HCT116 (cell line): ENCODE measurements at regions not wholly inside any gene's neighbourhood (a gene's known extent, or its start where the extent isn't known, plus 50 kb on each side); places are given as distances from the start of the nearest gene placed in this dataset.

Experiments used
- CEBPB ChIP-seq: IDR thresholded peaks from 2 replicates; pipeline ENCODE4 v1.6.1; 2012; ENCODE audit warnings: low read depth
- CTCF ChIP-seq, 3 experiments: fragments of 200-600 bp in 1 of 3; sonication (generic) in 1 of 3; IDR thresholded peaks in 2 of 3; conservative IDR thresholded peaks in 1 of 3; 2 replicates each; pipeline ENCODE4 v1.5.1; 2012 to 2017; ENCODE audit warnings: low read depth in 2 of 3, low read length in 2 of 3, antibody characterized with exemption in 1 of 3, borderline replicate concordance in 1 of 3, control low read depth in 1 of 3, mild to moderate bottlenecking in 1 of 3, mixed read lengths in 1 of 3, mixed run types in 1 of 3, moderate library complexity in 1 of 3; ENCODE audit not compliant: insufficient read depth in 1 of 3
- EGR1 ChIP-seq: IDR thresholded peaks from 2 replicates; pipeline ENCODE4 v1.6.1; 2012; ENCODE audit warnings: low read depth
- EZH2 ChIP-seq: fragments of 200-600 bp; sonication (generic); IDR thresholded peaks from 2 replicates; pipeline ENCODE4 v1.6.1; 2017; ENCODE audit warnings: antibody characterized with exemption, mixed run types
- FOSL1 ChIP-seq: IDR thresholded peaks from 2 replicates; pipeline ENCODE4 v1.6.1; 2012; ENCODE audit warnings: low read depth
- REST ChIP-seq: IDR thresholded peaks from 2 replicates; pipeline ENCODE4 v1.6.1; 2012; ENCODE audit warnings: low read depth
- SRF ChIP-seq: IDR thresholded peaks from 2 replicates; pipeline ENCODE4 v1.6.1; 2012; ENCODE audit warnings: low read depth
- YY1 ChIP-seq: IDR thresholded peaks from 2 replicates; pipeline ENCODE4 v1.6.1; 2011; ENCODE audit warnings: low read length, low read depth, moderate library complexity, mild to moderate bottlenecking; ENCODE audit not compliant: insufficient replicate concordance; ENCODE audit errors: extremely low read depth

- no peak for TF ChIP-seq YY1
- TF ChIP-seq SRF, result no peak
- TF ChIP-seq CEBPB, result no peak
- TF ChIP-seq REST, result no peak
- TF ChIP-seq EGR1, result no peak
- no peak for TF ChIP-seq EZH2
- TF ChIP-seq CTCF (IDR thresholded peaks at IDR 0.05 in 2 of 3, conservative IDR thresholded peaks at IDR 0.05 in 1 of 3; ENCODE audit: borderline replicate concordance in 1 of 3, insufficient read depth in 1 of 3, low read depth in 2 of 3, low read length in 2 of 3), result no peak
- no peak for TF ChIP-seq FOSL1
Observed at GRCh38 chr6:74651948-74652842, 553.7 kb downstream of the COL12A1 start.
